A549 (cell line): ENCODE measurements at regions not wholly inside any gene's neighbourhood (a gene's known extent, or its start where the extent isn't known, plus 50 kb on each side); places are given as distances from the start of the nearest gene placed in this dataset.

Experiments
- ATAC-seq, 2 experiments: fragments of 200-7000 bp in 1 of 2; fragments of >200 bp in 1 of 2; cut with Nextera tagmentation in 1 of 2; cut with Tn5 transposase in 1 of 2; 3 replicates each; pipeline versions ENCODE4 v1.8.0 to v1.9.1; 2018 to 2020; ENCODE audit warnings: mild to moderate bottlenecking in 1 of 2, moderate library complexity in 1 of 2
- CTCF ChIA-PET: fragments of 300-600 bp; sonication (Branson Sonifier 250); formaldehyde crosslinking; extraction: SDS; loops from one replicate; lab custom pipeline; 2021; ENCODE audit warnings: antibody characterized with exemption, inconsistent platforms; lab: Yijun Ruan, JAX
- POLR2A ChIA-PET: fragments of 350-600 bp; formaldehyde crosslinking; extraction: SDS; loops from one replicate; lab custom pipeline; 2021; ENCODE audit warnings: antibody characterized with exemption, inconsistent platforms; lab: Yijun Ruan, JAX
- DNase-seq, 2 experiments: peaks; one replicate each; pipeline versions ENCODE4 v3.0.0 to v3.0.0-alpha.2; 2011 to 2016; ENCODE audit warnings: low read depth in 1 of 2, low spot score in 1 of 2
- FAIRE-seq: peaks from 2 replicates; lab custom pipeline; 2011; peaks lifted over from hg19 to GRCh38; lab: Jason Lieb, UNC
- H3K27ac ChIP-seq, 2 experiments: fragments of >200 bp; sonication (Bioruptor Twin); formaldehyde crosslinking; 3 replicates each; pipeline ENCODE4 v1.5.1; 2016 to 2017
- H3K4me1 ChIP-seq: fragments of >200 bp; sonication (Bioruptor Twin); formaldehyde crosslinking; 3 replicates; pipeline ENCODE4 v1.6.1; 2016
- H3K4me2 ChIP-seq: fragments of >200 bp; sonication (Bioruptor Twin); formaldehyde crosslinking; 3 replicates; pipeline ENCODE4 v1.6.1; 2016
- H3K4me3 ChIP-seq: fragments of >200 bp; sonication (Bioruptor Twin); formaldehyde crosslinking; 3 replicates; pipeline ENCODE4 v1.5.1; 2016
- H3K9me3 ChIP-seq: fragments of >200 bp; sonication (Bioruptor Twin); formaldehyde crosslinking; 3 replicates; pipeline ENCODE4 v1.6.1; 2016
- BHLHE40 ChIP-seq: IDR thresholded peaks from 2 replicates; pipeline ENCODE4 v1.6.1; 2012; ENCODE audit warnings: low read depth, low read length, inconsistent platforms
- CEBPB ChIP-seq, 2 experiments: fragments of >200 bp in 1 of 2; sonication (Bioruptor Twin) in 1 of 2; formaldehyde crosslinking in 1 of 2; IDR thresholded peaks; 2 replicates each; pipeline ENCODE4 v1.6.1; 2012 to 2016
- EHF ChIP-seq: fragments of 250-450 bp; sonication (Bioruptor Pico); IDR thresholded peaks from 2 replicates; pipeline ENCODE4 v1.5.0; 2020; ENCODE audit warnings: mild to moderate bottlenecking
- EP300 ChIP-seq, 2 experiments: fragments of >200 bp; sonication (Bioruptor Twin); formaldehyde crosslinking; IDR thresholded peaks; 2 replicates in 1 of 2; 3 replicates in 1 of 2; pipeline ENCODE4 v1.6.1; 2016 to 2017
- HDAC2 ChIP-seq: fragments of 200-600 bp; sonication (generic); IDR thresholded peaks from 2 replicates; pipeline ENCODE4 v1.6.1; 2016
- JUNB ChIP-seq: fragments of >200 bp; sonication (Bioruptor Twin); formaldehyde crosslinking; IDR thresholded peaks from 2 replicates; pipeline ENCODE4 v1.6.1; 2016
- MYC ChIP-seq: IDR thresholded peaks from 2 replicates; pipeline ENCODE4 v1.6.1; 2012; ENCODE audit warnings: mild to moderate bottlenecking, inconsistent platforms, low read length, improper control_type of control experiment, borderline replicate concordance
- NR3C1 ChIP-seq: fragments of >200 bp; sonication (Bioruptor Twin); formaldehyde crosslinking; IDR thresholded peaks from 3 replicates; pipeline ENCODE4 v1.6.1; 2017
- PHF8 ChIP-seq: fragments of 200-600 bp; sonication (generic); IDR thresholded peaks from 2 replicates; pipeline ENCODE4 v1.6.1; 2016; ENCODE audit warnings: low read depth, mild to moderate bottlenecking, antibody characterized with exemption, moderate library complexity, borderline replicate concordance
- POLR2A ChIP-seq: IDR thresholded peaks from 2 replicates; pipeline ENCODE4 v1.6.1; 2012; ENCODE audit warnings: mild to moderate bottlenecking, low read length
- POLR2AphosphoS2 ChIP-seq: conservative IDR thresholded peaks from 2 replicates; pipeline ENCODE4 v1.6.1; 2012; ENCODE audit warnings: low read length, improper control_type of control experiment, inconsistent platforms
- RAD21 ChIP-seq, 2 experiments: fragments of >200 bp in 1 of 2; sonication (Bioruptor Twin) in 1 of 2; formaldehyde crosslinking in 1 of 2; IDR thresholded peaks in 1 of 2; conservative IDR thresholded peaks in 1 of 2; 2 replicates in 1 of 2; 3 replicates in 1 of 2; pipeline ENCODE4 v1.6.1; 2012 to 2018; ENCODE audit warnings: inconsistent platforms in 1 of 2
- RFX5 ChIP-seq: fragments of 450-650 bp; IDR thresholded peaks from 2 replicates; pipeline ENCODE4 v1.7.1; 2014; ENCODE audit warnings: antibody characterized with exemption, mild to moderate bottlenecking, moderate library complexity
- SMC3 ChIP-seq: fragments of >200 bp; sonication (Bioruptor Twin); formaldehyde crosslinking; IDR thresholded peaks from 3 replicates; pipeline ENCODE4 v1.6.1; 2018; ENCODE audit warnings: inconsistent platforms
- ZC3H11A ChIP-seq: fragments of 450-650 bp; IDR thresholded peaks from 2 replicates; pipeline ENCODE4 v1.6.1; 2014; ENCODE audit warnings: antibody characterized with exemption, mild to moderate bottlenecking
- ZFP36 ChIP-seq: fragments of 450-650 bp; IDR thresholded peaks from 2 replicates; pipeline ENCODE4 v1.6.1; 2014; ENCODE audit warnings: borderline replicate concordance; ENCODE audit not compliant: partially characterized antibody
- ZSCAN20 ChIP-seq: fragments of 250-450 bp; sonication (Bioruptor Pico); IDR thresholded peaks from 2 replicates; pipeline ENCODE4 v1.8.0; 2022; ENCODE audit warnings: mild to moderate bottlenecking, moderate library complexity
- WGBS: methylation state at CpG from one replicate; pipeline ENCODE4 v1.1.6; 2017; ENCODE audit errors: missing lambda C conversion rate; 5-methylcytosine and 5-hydroxymethylcytosine counted together
- TF ChIP-seq, protein P1 (sequence below): fragments of 250-450 bp; sonication (Bioruptor Pico); IDR thresholded peaks from 2 replicates; pipeline ENCODE4 v1.5.0; 2020; ENCODE audit warnings: low read depth, mild to moderate bottlenecking, moderate library complexity
- TF ChIP-seq, protein P2 (sequence below): IDR thresholded peaks from 2 replicates; pipeline ENCODE4 v1.6.1; 2012; ENCODE audit warnings: low read depth, borderline replicate concordance
- TF ChIP-seq, protein P3 (sequence below): fragments of >200 bp; sonication (Bioruptor Twin); formaldehyde crosslinking; IDR thresholded peaks from 2 replicates; pipeline ENCODE4 v1.6.1; 2016
- TF ChIP-seq, protein P4 (sequence below): IDR thresholded peaks from 2 replicates; pipeline ENCODE4 v1.6.1; 2012
- TF ChIP-seq, protein P5 (sequence below): fragments of 250-450 bp; sonication (Bioruptor Pico); IDR thresholded peaks from 2 replicates; pipeline ENCODE4 v1.5.0; 2021; ENCODE audit warnings: mild to moderate bottlenecking, moderate library complexity, borderline replicate concordance
- TF ChIP-seq, protein P6 (sequence below): fragments of 200-600 bp; sonication (generic); IDR thresholded peaks from 2 replicates; pipeline ENCODE4 v1.6.1; 2016; ENCODE audit warnings: antibody characterized with exemption, mild to moderate bottlenecking, moderate library complexity

DNA sequence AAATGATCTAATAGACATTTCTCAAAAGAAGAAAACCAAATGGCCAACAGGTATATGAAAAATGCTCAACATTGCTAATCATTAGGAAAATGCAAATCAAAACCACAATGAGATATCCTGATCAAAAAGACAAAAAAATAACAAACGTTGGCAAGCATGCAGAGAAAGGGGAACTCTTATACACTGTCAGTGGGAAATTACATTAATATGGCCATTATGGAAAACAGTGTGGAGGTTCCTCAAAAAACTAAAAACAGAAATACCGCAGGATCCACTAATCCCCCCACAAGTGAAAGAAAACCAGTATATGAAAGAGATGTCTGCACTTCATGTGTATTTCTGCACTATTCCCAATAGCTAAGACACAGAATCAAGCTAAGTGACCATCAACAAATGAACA lies 57.7 kb upstream of the CTIF start:
- TF ChIP-seq MYC: no peak
- no peak for TF ChIP-seq JUNB
- no peak for TF ChIP-seq ZC3H11A
- TF ChIP-seq, protein P1, sequence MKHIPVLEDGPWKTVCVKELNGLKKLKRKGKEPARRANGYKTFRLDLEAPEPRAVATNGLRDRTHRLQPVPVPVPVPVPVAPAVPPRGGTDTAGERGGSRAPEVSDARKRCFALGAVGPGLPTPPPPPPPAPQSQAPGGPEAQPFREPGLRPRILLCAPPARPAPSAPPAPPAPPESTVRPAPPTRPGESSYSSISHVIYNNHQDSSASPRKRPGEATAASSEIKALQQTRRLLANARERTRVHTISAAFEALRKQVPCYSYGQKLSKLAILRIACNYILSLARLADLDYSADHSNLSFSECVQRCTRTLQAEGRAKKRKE (CRISPR knock-in tag): no peak
- TF ChIP-seq EP300 (IDR thresholded peaks at IDR 0.05): no peak
- TF ChIP-seq, protein P2, sequence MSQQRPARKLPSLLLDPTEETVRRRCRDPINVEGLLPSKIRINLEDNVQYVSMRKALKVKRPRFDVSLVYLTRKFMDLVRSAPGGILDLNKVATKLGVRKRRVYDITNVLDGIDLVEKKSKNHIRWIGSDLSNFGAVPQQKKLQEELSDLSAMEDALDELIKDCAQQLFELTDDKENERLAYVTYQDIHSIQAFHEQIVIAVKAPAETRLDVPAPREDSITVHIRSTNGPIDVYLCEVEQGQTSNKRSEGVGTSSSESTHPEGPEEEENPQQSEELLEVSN: no peak
- no peak for TF ChIP-seq CEBPB (IDR thresholded peaks at IDR 0.05)
- no peak for ATAC-seq
- Histone ChIP-seq H3K4me2 (no peak overlapping the region), H3K9me3 (peaks cover 8% of the 10 kb centered on the region), H3K27ac (no peak overlapping the region), H3K4me1 (peaks cover 7% of the 10 kb centered on the region), H3K4me3 (no peak overlapping the region)
- DNase-seq: no peak
- 75% methylated on average over 2 of the region's 2 CpGs for WGBS
- ChIA-PET CTCF (interaction anchor here (0.9 to 1.2 kb wide), 2 partner anchors 10 to 183 kb away, joined by 3 to 4 read pairs; no protein-coding TSS in a partner anchor), POLR2A (no interaction called here)
- no peak for FAIRE-seq

DNA sequence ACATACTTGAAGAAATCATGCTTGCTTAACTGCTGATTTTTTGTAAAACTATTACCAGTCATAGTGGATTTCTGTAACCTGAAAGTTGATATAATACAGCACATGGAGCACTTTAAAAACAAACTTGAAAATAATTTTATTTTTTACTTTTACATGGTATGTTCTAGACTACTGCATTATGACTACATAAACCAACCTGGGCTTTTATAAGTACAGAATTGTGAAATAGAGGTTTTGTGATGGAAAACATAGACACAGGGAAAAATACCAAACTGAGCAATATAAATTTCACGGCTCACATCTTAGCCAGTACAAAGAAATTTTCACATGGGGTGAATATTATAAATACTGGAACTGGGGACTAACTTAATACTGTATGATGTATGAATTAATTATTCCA lies 59.3 kb upstream of the CTIF start:
- ATAC-seq: no peak

DNA sequence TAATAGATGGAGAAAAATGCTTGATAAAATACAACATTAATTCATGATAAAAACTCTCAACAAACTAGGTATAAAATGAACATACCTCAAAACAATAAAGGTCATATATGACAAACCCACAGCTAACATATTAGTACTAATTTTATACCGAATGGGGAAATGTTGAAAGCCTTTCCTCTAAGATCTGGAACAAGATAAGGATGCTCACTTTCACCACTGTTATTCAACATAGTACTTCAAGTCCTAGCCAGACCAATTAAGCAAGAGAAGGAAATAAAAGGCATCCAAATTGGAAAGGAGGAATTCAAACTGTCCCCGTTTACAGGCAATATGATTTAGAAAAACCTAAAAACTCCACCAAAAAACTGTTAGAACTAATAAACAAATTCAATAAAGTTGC lies 61.5 kb upstream of the CTIF start:
- H3K27ac ChIP-seq: no peak overlapping the region
- peaks cover 8% of the 10 kb centered on the region for H3K9me3 ChIP-seq
- FAIRE-seq (no peak), ATAC-seq (no peak), DNase-seq (no peak)
- peaks cover 8% of the 10 kb centered on the region for H3K4me1 ChIP-seq
- 93% methylated on average over 2 of the region's 2 CpGs for WGBS
- TF ChIP-seq, protein P1 (CRISPR knock-in tag): no peak
- TF ChIP-seq, protein P3, sequence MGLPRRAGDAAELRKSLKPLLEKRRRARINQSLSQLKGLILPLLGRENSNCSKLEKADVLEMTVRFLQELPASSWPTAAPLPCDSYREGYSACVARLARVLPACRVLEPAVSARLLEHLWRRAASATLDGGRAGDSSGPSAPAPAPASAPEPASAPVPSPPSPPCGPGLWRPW: no peak
- TF ChIP-seq BHLHE40 (no peak), ZFP36 (no peak), POLR2AphosphoS2 (no peak), PHF8 (no peak), RAD21 (conservative IDR thresholded peaks at IDR 0.05 in 1 of 2, IDR thresholded peaks at IDR 0.05 in 1 of 2) (no peak), SMC3 (no peak), NR3C1 (no peak), ZSCAN20 (CRISPR knock-in tag) (no peak), POLR2A (no peak), RFX5 (no peak), JUNB (no peak), EHF (CRISPR knock-in tag) (no peak)
- TF ChIP-seq, protein P4, sequence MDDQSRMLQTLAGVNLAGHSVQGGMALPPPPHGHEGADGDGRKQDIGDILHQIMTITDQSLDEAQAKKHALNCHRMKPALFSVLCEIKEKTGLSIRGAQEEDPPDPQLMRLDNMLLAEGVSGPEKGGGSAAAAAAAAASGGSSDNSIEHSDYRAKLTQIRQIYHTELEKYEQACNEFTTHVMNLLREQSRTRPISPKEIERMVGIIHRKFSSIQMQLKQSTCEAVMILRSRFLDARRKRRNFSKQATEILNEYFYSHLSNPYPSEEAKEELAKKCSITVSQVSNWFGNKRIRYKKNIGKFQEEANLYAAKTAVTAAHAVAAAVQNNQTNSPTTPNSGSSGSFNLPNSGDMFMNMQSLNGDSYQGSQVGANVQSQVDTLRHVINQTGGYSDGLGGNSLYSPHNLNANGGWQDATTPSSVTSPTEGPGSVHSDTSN: no peak
- TF ChIP-seq, protein P5, sequence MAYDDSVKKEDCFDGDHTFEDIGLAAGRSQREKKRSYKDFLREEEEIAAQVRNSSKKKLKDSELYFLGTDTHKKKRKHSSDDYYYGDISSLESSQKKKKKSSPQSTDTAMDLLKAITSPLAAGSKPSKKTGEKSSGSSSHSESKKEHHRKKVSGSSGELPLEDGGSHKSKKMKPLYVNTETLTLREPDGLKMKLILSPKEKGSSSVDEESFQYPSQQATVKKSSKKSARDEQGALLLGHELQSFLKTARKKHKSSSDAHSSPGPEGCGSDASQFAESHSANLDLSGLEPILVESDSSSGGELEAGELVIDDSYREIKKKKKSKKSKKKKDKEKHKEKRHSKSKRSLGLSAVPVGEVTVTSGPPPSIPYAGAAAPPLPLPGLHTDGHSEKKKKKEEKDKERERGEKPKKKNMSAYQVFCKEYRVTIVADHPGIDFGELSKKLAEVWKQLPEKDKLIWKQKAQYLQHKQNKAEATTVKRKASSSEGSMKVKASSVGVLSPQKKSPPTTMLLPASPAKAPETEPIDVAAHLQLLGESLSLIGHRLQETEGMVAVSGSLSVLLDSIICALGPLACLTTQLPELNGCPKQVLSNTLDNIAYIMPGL (CRISPR knock-in tag): no peak
- TF ChIP-seq, protein P6, sequence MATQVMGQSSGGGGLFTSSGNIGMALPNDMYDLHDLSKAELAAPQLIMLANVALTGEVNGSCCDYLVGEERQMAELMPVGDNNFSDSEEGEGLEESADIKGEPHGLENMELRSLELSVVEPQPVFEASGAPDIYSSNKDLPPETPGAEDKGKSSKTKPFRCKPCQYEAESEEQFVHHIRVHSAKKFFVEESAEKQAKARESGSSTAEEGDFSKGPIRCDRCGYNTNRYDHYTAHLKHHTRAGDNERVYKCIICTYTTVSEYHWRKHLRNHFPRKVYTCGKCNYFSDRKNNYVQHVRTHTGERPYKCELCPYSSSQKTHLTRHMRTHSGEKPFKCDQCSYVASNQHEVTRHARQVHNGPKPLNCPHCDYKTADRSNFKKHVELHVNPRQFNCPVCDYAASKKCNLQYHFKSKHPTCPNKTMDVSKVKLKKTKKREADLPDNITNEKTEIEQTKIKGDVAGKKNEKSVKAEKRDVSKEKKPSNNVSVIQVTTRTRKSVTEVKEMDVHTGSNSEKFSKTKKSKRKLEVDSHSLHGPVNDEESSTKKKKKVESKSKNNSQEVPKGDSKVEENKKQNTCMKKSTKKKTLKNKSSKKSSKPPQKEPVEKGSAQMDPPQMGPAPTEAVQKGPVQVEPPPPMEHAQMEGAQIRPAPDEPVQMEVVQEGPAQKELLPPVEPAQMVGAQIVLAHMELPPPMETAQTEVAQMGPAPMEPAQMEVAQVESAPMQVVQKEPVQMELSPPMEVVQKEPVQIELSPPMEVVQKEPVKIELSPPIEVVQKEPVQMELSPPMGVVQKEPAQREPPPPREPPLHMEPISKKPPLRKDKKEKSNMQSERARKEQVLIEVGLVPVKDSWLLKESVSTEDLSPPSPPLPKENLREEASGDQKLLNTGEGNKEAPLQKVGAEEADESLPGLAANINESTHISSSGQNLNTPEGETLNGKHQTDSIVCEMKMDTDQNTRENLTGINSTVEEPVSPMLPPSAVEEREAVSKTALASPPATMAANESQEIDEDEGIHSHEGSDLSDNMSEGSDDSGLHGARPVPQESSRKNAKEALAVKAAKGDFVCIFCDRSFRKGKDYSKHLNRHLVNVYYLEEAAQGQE: no peak
- ChIA-PET CTCF (interaction anchor here (1.0 kb wide), 1 partner anchor 60 kb away, joined by 3 read pairs; no protein-coding TSS in a partner anchor), POLR2A (no interaction called here)
- no peak overlapping the region for H3K4me3 ChIP-seq
- no peak overlapping the region for H3K4me2 ChIP-seq

More for the DNA sequence above, 59.3 kb upstream of the CTIF start:
- POLR2A ChIA-PET: no interaction called here
- TF ChIP-seq HDAC2: no peak
- 89% methylated on average over 1 of the region's 1 CpG for WGBS
- no peak overlapping the region for H3K4me3 ChIP-seq
- peaks cover 8% of the 10 kb centered on the region for H3K4me1 ChIP-seq
- DNase-seq (no peak), FAIRE-seq (no peak)
- no peak overlapping the region for H3K27ac ChIP-seq
- H3K4me2 ChIP-seq: no peak overlapping the region
- CTCF ChIA-PET: no interaction called here
- H3K9me3 ChIP-seq: peaks cover 8% of the 10 kb centered on the region
